ENCODE measurements at regions not wholly inside any gene's neighbourhood (a gene's known extent, or its start where the extent isn't known, plus 50 kb on each side); places are given as distances from the start of the nearest gene placed in this dataset.
"Not testable (repeated sequence)": the region's sequence is repeated elsewhere in the genome, so short reads cannot be mapped to it uniquely, and the experiment has no call there.

- TF ChIP-seq CTCF (conservative IDR thresholded peaks at IDR 0.05; ENCODE audit: low read length); EZH2phosphoT487 (IDR thresholded peaks at IDR 0.05; ENCODE audit: borderline replicate concordance, low read depth, low read length): not testable (repeated sequence)
Measured at GRCh38 chr1:60489916-60490480, 416.4 kb upstream of the C1orf87 start.

Measured in OCI-LY7 (cell line).